ENCODE measurements at regions not wholly inside any gene's neighbourhood (a gene's known extent, or its start where the extent isn't known, plus 50 kb on each side); places are given as distances from the start of the nearest gene placed in this dataset.
A peak's percentile ranks its signal among the peaks of the same experiment; 100 is the strongest.

GRCh38 chr1:55694310-55694801, 479.2 kb upstream of the USP24 start:
- WGBS: 31% methylated on average over 2 of the region's 2 CpGs
- peak; percentile 26 to 40 for ATAC-seq

DNA sequence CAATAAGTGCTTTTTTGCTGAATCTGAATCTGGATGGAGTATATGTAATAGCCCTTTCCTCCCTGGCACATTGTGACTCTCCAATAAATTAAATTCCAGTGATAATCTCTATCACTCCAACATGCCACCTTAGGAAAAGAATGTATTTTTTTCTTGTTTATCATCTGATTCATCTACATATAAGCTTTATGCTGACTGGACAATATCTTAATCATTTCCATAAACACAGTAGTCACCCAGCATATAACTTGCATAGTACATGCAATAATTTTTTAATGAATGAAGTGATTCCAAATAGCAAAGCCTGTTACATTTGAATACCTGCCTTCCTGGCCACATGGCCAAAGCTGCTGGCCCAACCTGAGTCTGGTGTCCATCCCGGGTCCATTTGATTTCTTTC, 477.6 kb upstream of the USP24 start:
- WGBS: 97% methylated on average over 1 of the region's 1 CpG
- DNase-seq: no peak
- Histone ChIP-seq H3K27ac (ENCODE audit: low read length) (no peak overlapping the region), H3K4me1 (ENCODE audit: control insufficient read depth, insufficient read depth, low read length) (peaks cover 2% of the 10 kb centered on the region), H3K4me3 (ENCODE audit: low read length) (no peak overlapping the region), H3K9me3 (ENCODE audit: control insufficient read depth, low read length) (no peaks in the 10 kb centered on the region), H3K27me3 (ENCODE audit: control insufficient read depth, insufficient read depth) (no peaks in the 10 kb centered on the region)
- intact Hi-C loops (cut with DNase I): no loop called here
- ATAC-seq: no peak

More at GRCh38 chr1:55694310-55694801, 479.2 kb upstream of the USP24 start:
- intact Hi-C loops (cut with DNase I): no loop called here
- H3K4me3 ChIP-seq (ENCODE audit: low read length): no peak overlapping the region
- peaks cover 2% of the 10 kb centered on the region for H3K4me1 ChIP-seq (ENCODE audit: control insufficient read depth, insufficient read depth, low read length)
- DNase-seq: no peak
- H3K9me3 ChIP-seq (ENCODE audit: control insufficient read depth, low read length): no peaks in the 10 kb centered on the region
- H3K27ac ChIP-seq (ENCODE audit: low read length): no peak overlapping the region
- H3K27me3 ChIP-seq (ENCODE audit: control insufficient read depth, insufficient read depth): no peaks in the 10 kb centered on the region

DNA sequence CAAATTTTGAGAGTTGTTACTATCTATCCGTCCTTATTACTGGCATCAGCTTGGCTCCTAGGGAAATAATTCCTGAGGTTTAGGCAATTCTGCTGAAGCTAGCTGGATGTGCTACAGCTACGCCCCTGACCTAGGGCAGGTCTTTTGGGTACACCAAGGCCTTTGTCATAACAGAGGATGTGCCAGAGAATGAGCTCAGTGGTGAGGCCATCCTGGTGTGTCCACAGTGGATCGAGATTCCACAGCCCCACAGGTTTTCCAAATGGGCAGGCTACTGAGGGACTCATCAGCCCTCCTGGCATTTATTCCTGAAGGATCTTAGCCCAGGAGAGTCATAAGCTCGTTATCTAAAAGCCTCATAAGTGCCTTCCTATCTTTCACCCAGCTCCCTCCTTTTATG, 475.2 kb upstream of the USP24 start:
- DNase-seq (peak in 1 of 3 donors; percentile 19), ATAC-seq (no peak)
- Histone ChIP-seq H3K4me1 (ENCODE audit: control insufficient read depth, insufficient read depth, low read length) (no peaks in the 10 kb centered on the region), H3K9me3 (ENCODE audit: control insufficient read depth, low read length) (no peaks in the 10 kb centered on the region), H3K27me3 (ENCODE audit: control insufficient read depth, insufficient read depth) (no peaks in the 10 kb centered on the region), H3K27ac (ENCODE audit: low read length) (no peak overlapping the region), H3K4me3 (ENCODE audit: low read length) (no peak overlapping the region)
- intact Hi-C loops (cut with DNase I): no loop called here
- WGBS: 62% methylated on average over 4 of the region's 4 CpGs

- ATAC-seq: no peak
- Histone ChIP-seq H3K4me1 (ENCODE audit: control insufficient read depth, insufficient read depth, low read length) (no peaks in the 10 kb centered on the region), H3K4me3 (ENCODE audit: low read length) (no peak overlapping the region), H3K27me3 (ENCODE audit: control insufficient read depth, insufficient read depth) (no peaks in the 10 kb centered on the region), H3K9me3 (ENCODE audit: control insufficient read depth, low read length) (no peaks in the 10 kb centered on the region), H3K27ac (ENCODE audit: low read length) (no peak overlapping the region)
- WGBS: 78% methylated on average over 3 of the region's 3 CpGs
- DNase-seq: no peak
- intact Hi-C loops (cut with DNase I): no loop called here
These were observed 474.6 kb upstream of the USP24 start for GRCh38 chr1:55689800-55690199.

- WGBS: 76% methylated on average over 7 of the region's 7 CpGs
- DNase-seq (peak in 2 of 3 donors; percentile 69 to 70), ATAC-seq (peak; percentile 72 to 79)
- Histone ChIP-seq H3K27me3 (ENCODE audit: control insufficient read depth, insufficient read depth) (no peaks in the 10 kb centered on the region), H3K9me3 (ENCODE audit: control insufficient read depth, low read length) (no peaks in the 10 kb centered on the region), H3K27ac (ENCODE audit: low read length) (no peak overlapping the region), H3K4me3 (ENCODE audit: low read length) (no peak overlapping the region), H3K4me1 (ENCODE audit: control insufficient read depth, insufficient read depth, low read length) (no peaks in the 10 kb centered on the region)
- intact Hi-C loops (cut with DNase I): no loop called here
These were observed 470.4 kb upstream of the USP24 start for GRCh38 chr1:55685560-55685959.

DNA sequence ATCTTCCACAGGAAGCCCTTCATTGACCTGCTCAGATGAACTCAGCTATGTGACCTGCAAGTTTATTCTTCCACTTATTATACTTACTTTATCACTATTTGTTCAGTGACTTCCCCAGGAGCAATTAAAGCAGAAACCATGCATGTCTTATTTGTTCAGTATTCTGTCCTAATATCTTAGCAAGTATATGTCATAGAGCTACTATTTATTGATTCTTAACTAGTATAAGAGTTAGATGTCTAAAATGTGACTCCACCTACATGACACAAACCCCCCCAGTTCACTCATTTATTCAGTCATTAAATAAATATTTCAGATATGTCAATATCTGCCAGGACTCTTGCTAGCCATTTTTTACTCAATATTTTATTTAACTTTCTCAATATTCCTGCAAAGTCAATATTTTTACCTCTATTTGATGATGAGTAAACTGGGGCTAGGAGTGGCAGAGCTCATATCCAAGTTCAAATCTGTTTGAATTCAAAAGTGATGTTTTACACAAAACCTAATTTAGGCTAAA, 469.0 kb upstream of the USP24 start:
- ATAC-seq: no peak
- intact Hi-C loops (cut with DNase I): no loop called here
- Histone ChIP-seq H3K27ac (ENCODE audit: low read length) (no peak overlapping the region), H3K4me3 (ENCODE audit: low read length) (no peak overlapping the region), H3K27me3 (ENCODE audit: control insufficient read depth, insufficient read depth) (no peaks in the 10 kb centered on the region), H3K9me3 (ENCODE audit: control insufficient read depth, low read length) (no peaks in the 10 kb centered on the region), H3K4me1 (ENCODE audit: control insufficient read depth, insufficient read depth, low read length) (no peaks in the 10 kb centered on the region)
- DNase-seq: no peak

GRCh38 chr1:55682198-55682597, 467.0 kb upstream of the USP24 start:
- H3K4me3 ChIP-seq (ENCODE audit: low read length): no peak overlapping the region
- no peak overlapping the region for H3K27ac ChIP-seq (ENCODE audit: low read length)
- H3K4me1 ChIP-seq (ENCODE audit: control insufficient read depth, insufficient read depth, low read length): no peaks in the 10 kb centered on the region
- no peak for DNase-seq
- ATAC-seq: no peak
- 98% methylated on average over 3 of the region's 3 CpGs for WGBS
- no peaks in the 10 kb centered on the region for H3K9me3 ChIP-seq (ENCODE audit: control insufficient read depth, low read length)
- H3K27me3 ChIP-seq (ENCODE audit: control insufficient read depth, insufficient read depth): no peaks in the 10 kb centered on the region
- intact Hi-C loops (cut with DNase I): no loop called here

DNA sequence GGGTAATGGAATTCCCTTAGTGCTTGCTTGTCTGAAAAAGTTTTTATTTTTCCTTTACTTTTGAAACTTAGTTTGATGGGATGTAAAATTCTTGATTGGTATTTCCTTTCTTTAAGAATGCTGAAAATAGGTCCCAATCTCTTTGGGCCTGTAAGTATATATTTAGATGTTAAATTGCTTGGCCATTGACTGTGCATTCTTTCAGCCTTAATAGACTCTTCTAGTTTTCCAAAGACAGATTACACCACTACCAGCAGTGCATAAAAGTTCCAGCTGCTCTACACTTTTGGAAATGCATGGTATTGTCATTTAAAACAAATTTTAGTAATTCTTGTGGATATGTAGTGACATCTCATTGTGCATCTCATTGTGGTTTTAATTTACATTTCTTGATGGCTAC, 464.8 kb upstream of the USP24 start:
- H3K4me3 ChIP-seq (ENCODE audit: low read length): no peak overlapping the region
- no peak for ATAC-seq
- H3K4me1 ChIP-seq (ENCODE audit: control insufficient read depth, insufficient read depth, low read length): no peaks in the 10 kb centered on the region
- H3K27ac ChIP-seq (ENCODE audit: low read length): no peak overlapping the region
- no peak for DNase-seq
- no peaks in the 10 kb centered on the region for H3K9me3 ChIP-seq (ENCODE audit: control insufficient read depth, low read length)
- intact Hi-C loops (cut with DNase I): no loop called here
- no peaks in the 10 kb centered on the region for H3K27me3 ChIP-seq (ENCODE audit: control insufficient read depth, insufficient read depth)

GRCh38 chr1:55673416-55673815, 458.3 kb upstream of the USP24 start:
- Histone ChIP-seq H3K9me3 (ENCODE audit: control insufficient read depth, low read length) (no peaks in the 10 kb centered on the region), H3K27ac (ENCODE audit: low read length) (no peak overlapping the region), H3K4me1 (ENCODE audit: control insufficient read depth, insufficient read depth, low read length) (no peaks in the 10 kb centered on the region), H3K27me3 (ENCODE audit: control insufficient read depth, insufficient read depth) (no peaks in the 10 kb centered on the region), H3K4me3 (ENCODE audit: low read length) (no peak overlapping the region)
- intact Hi-C loops (cut with DNase I): no loop called here
- DNase-seq (no peak), ATAC-seq (no peak)
- WGBS: 63% methylated on average over 1 of the region's 1 CpG

DNA sequence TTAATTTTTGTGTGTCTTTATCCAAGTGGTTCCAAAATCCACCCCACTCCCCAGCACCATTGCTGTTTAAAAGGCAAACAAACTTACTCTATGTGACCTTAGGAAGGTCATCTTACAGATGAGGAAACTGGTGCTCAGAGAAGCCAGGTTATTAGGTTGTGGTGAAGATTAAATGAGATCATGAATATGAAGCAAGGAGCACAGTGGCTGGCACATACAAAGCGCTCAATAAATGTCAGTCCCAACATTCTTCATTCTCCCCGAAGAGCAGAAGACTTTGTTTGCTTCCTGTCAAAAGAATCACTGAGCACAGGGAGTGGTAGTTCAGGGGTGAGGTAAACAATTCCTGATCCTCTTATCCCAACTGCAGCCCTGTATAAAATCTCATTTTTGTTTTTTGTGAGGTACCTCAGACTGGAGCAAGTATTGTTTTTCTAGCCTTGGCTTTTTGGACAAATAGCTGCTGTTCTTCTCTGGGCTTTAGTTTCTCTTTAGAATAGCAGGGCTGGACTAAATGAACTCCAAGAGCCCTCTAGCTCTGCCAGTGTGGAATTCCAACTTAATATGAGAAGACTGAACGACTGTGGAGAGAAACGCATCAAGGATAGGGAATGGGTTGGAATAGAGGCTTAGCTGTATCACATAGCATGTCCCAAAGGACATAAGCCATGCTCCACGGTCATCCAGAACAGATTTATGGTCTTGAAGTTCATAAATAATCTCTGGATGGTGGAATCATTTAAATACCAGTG, 455.3 kb upstream of the USP24 start:
- WGBS: 58% methylated on average over 5 of the region's 5 CpGs
- ATAC-seq (peak; percentile 7 to 60), DNase-seq (no peak)
- intact Hi-C loops (cut with DNase I): no loop called here
- H3K4me3 ChIP-seq (ENCODE audit: low read length): no peak overlapping the region
- no peaks in the 10 kb centered on the region for H3K4me1 ChIP-seq (ENCODE audit: control insufficient read depth, insufficient read depth, low read length)
- H3K9me3 ChIP-seq (ENCODE audit: control insufficient read depth, low read length): no peaks in the 10 kb centered on the region
- no peaks in the 10 kb centered on the region for H3K27me3 ChIP-seq (ENCODE audit: control insufficient read depth, insufficient read depth)
- H3K27ac ChIP-seq (ENCODE audit: low read length): peak overlapping the region; percentile 45

GRCh38 chr1:55669293-55669692, 454.1 kb upstream of the USP24 start:
- Histone ChIP-seq H3K27me3 (ENCODE audit: control insufficient read depth, insufficient read depth) (no peaks in the 10 kb centered on the region), H3K9me3 (ENCODE audit: control insufficient read depth, low read length) (no peaks in the 10 kb centered on the region), H3K27ac (ENCODE audit: low read length) (no peak overlapping the region), H3K4me1 (ENCODE audit: control insufficient read depth, insufficient read depth, low read length) (no peaks in the 10 kb centered on the region), H3K4me3 (ENCODE audit: low read length) (no peak overlapping the region)
- DNase-seq: peak in 1 of 3 donors; percentile 16
- ATAC-seq: peak; percentile 96
- intact Hi-C loops (cut with DNase I): no loop called here
- WGBS: 20% methylated on average over 3 of the region's 3 CpGs

All from right cardiac atrium (tissue), 5 donors.